HepG2 (cell line): ENCODE measurements at regions not wholly inside any gene's neighbourhood (a gene's known extent, or its start where the extent isn't known, plus 50 kb on each side); places are given as distances from the start of the nearest gene placed in this dataset.

ENCODE experiments used
- ATAC-seq: fragments of 200-7000 bp; cut with Tn5 transposase; 3 replicates; pipeline ENCODE4 v1.9.1; 2020; ENCODE audit warnings: mild to moderate bottlenecking, moderate library complexity
- BruUV-seq: library from RNA; stranded (reverse); fragments of 400-500 nt; replicated peaks from 2 replicates; lab custom pipeline; 2021; lab: Mats Ljungman, UMichigan
- CTCF ChIA-PET: fragments of 300-600 bp; formaldehyde crosslinking; extraction: SDS; loops from one replicate; lab custom pipeline; 2021; ENCODE audit warnings: low total read pairs, inconsistent platforms, low intra/inter-chr PET ratio; lab: Yijun Ruan, JAX
- POLR2A ChIA-PET: fragments of 350-600 bp; sonication (Branson Sonifier 250); formaldehyde crosslinking; loops from one replicate; lab custom pipeline; 2020; ENCODE audit warnings: antibody characterized with exemption, inconsistent platforms; lab: Yijun Ruan, JAX
- DNase-seq: peaks from one replicate; pipeline ENCODE4 v3.0.0-alpha.2; 2015; ENCODE audit warnings: low spot score
- FAIRE-seq: peaks from 3 replicates; lab custom pipeline; 2011; peaks lifted over from hg19 to GRCh38; lab: Jason Lieb, UNC
- H2AFZ ChIP-seq: one replicate; pipeline ENCODE4 v1.6.1; 2011; ENCODE audit warnings: low read length, inconsistent platforms
- H3K27ac ChIP-seq: fragments of 300-600 bp; 3 replicates; pipeline ENCODE4 v1.8.0; 2011; ENCODE audit warnings: mixed run types, mild to moderate bottlenecking, mixed read lengths, low read length, inconsistent platforms; ENCODE audit not compliant: insufficient read depth; ENCODE audit errors: extremely low read length
- H3K27me3 ChIP-seq, 2 experiments: fragments of 200-600 bp in 1 of 2; 2 replicates in 1 of 2; 3 replicates in 1 of 2; pipeline versions ENCODE4 v1.6.0 to v1.8.0; 2011; ENCODE audit warnings: low read length in 2 of 2, mild to moderate bottlenecking in 2 of 2, moderate library complexity in 2 of 2, inconsistent platforms in 1 of 2; ENCODE audit not compliant: insufficient read depth in 2 of 2, control insufficient read depth in 1 of 2
- H3K36me3 ChIP-seq, 2 experiments: fragments of 200-600 bp in 1 of 2; replicated peaks in 1 of 2; 2 replicates in 1 of 2; 3 replicates in 1 of 2; pipeline versions ENCODE4 v1.5.1 to v1.8.0; 2011; ENCODE audit warnings: low read length in 2 of 2, inconsistent platforms in 1 of 2; ENCODE audit not compliant: insufficient read depth in 2 of 2, control insufficient read depth in 1 of 2
- H3K4me1 ChIP-seq: 2 replicates; pipeline ENCODE4 v1.5.1; 2012; ENCODE audit warnings: low read length, inconsistent platforms; ENCODE audit not compliant: insufficient read depth
- H3K4me2 ChIP-seq: 2 replicates; pipeline ENCODE4 v1.6.0; 2011; ENCODE audit warnings: low read depth, low read length, inconsistent platforms
- H3K4me3 ChIP-seq, 3 experiments: fragments of 200-600 bp in 1 of 3; sonication (generic), shearing (Covaris generic) in 1 of 3; replicated peaks in 1 of 3; 2 replicates each; pipeline ENCODE4 v1.5.1; 2011 to 2016; ENCODE audit warnings: low read length in 3 of 3, inconsistent platforms in 2 of 3, low read depth in 2 of 3, mild to moderate bottlenecking in 2 of 3, control low read depth in 1 of 3, mixed read lengths in 1 of 3; ENCODE audit not compliant: insufficient read depth in 1 of 3
- H3K79me2 ChIP-seq: one replicate; pipeline ENCODE4 v1.6.1; 2011; ENCODE audit warnings: low read length, inconsistent platforms; ENCODE audit not compliant: insufficient read depth
- H3K9ac ChIP-seq: 2 replicates; pipeline ENCODE4 v1.6.0; 2011; ENCODE audit warnings: mild to moderate bottlenecking, low read depth, low read length, inconsistent platforms; ENCODE audit not compliant: insufficient read depth
- H3K9me3 ChIP-seq: 2 replicates; pipeline ENCODE4 v1.5.1; 2012; ENCODE audit warnings: mild to moderate bottlenecking, low read length
- H4K20me1 ChIP-seq: 2 replicates; pipeline ENCODE4 v1.6.0; 2011; ENCODE audit warnings: inconsistent platforms, mild to moderate bottlenecking, low read length, moderate library complexity; ENCODE audit not compliant: insufficient read depth
- HNRNPL ChIP-seq: fragments of 200-400 bp; formaldehyde crosslinking; IDR thresholded peaks from 2 replicates; pipeline ENCODE4 v1.6.1; 2017; ENCODE audit warnings: mild to moderate bottlenecking, low read depth, low read length
- HNRNPUL1 ChIP-seq: fragments of 200-400 bp; formaldehyde crosslinking; IDR thresholded peaks from 2 replicates; pipeline ENCODE4 v1.6.1; 2017; ENCODE audit warnings: low read depth, mild to moderate bottlenecking, low read length, moderate library complexity
- MXD4 ChIP-seq: IDR thresholded peaks from 2 replicates; pipeline ENCODE4 v1.6.1; 2016; ENCODE audit warnings: mild to moderate bottlenecking, missing biosample characterization, missing genetic modification reagents
- PHF5A ChIP-seq: IDR thresholded peaks from one replicate; pipeline ENCODE4 v1.6.1; 2018; ENCODE audit warnings: low read depth, missing genetic modification reagents; ENCODE audit not compliant: unreplicated experiment
- TP53 ChIP-seq: sonication (generic); formaldehyde crosslinking; conservative IDR thresholded peaks from 2 replicates; pipeline ENCODE4 v1.4.0; 2020; ENCODE audit warnings: missing genetic modification reagents
- ZFP91 ChIP-seq: sonication (generic); formaldehyde crosslinking; IDR thresholded peaks from 2 replicates; pipeline ENCODE4 v1.9.0; 2022; ENCODE audit warnings: missing genetic modification reagents, mild to moderate bottlenecking, borderline replicate concordance
- ZNF12 ChIP-seq: sonication (generic); formaldehyde crosslinking; IDR thresholded peaks from 2 replicates; pipeline ENCODE4 v1.5.0; 2020; ENCODE audit warnings: missing genetic modification reagents
- WGBS: methylation state at CpG from one replicate; pipeline ENCODE4 v1.1.6; 2017; ENCODE audit warnings: low lambda C conversion rate; 5-methylcytosine and 5-hydroxymethylcytosine counted together
- in situ Hi-C: cut with HindIII; loops from 2 replicates; pipeline ENCODE4 v1.10.0; 2017; ENCODE audit warnings: low pct_unique_long_range_greater_than_20kb; ENCODE audit not compliant: extremely low pct_ligation_motif_present
- intact Hi-C: fragments of 100-400 bp; cut with micrococcal nuclease; formaldehyde crosslinking; loops from one replicate; pipeline ENCODE4 v1.10.0; 2022; ENCODE audit not compliant: unreplicated experiment

GRCh38 chr2:160955578-160955977, 204.7 kb upstream of the TANK start (continued):
- TF ChIP-seq ZFP91 (CRISPR knock-in tag) (no peak), MXD4 (CRISPR knock-in tag) (no peak)

GRCh38 chr2:160956243-160956802, 203.9 kb upstream of the TANK start:
- ATAC-seq (no peak), FAIRE-seq (no peak), DNase-seq (no peak)
- Histone ChIP-seq H3K27ac (no peak overlapping the region), H3K9me3 (no peaks in the 10 kb centered on the region), H3K9ac (no peak overlapping the region), H3K4me2 (no peak overlapping the region), H3K27me3 (peaks cover 0 to 24% of the 10 kb centered on the region in 2 experiments; a peak in 3 of 5 replicates), H4K20me1 (no peaks in the 10 kb centered on the region), H3K79me2 (no peaks in the 10 kb centered on the region), H3K4me3 (no peak overlapping the region), H3K36me3 (no peaks in the 10 kb centered on the region), H3K4me1 (no peaks in the 10 kb centered on the region), H2AFZ (no peak overlapping the region)
- WGBS = 14% methylated on average over 6 of the region's 6 CpGs
- intact Hi-C loops = no loop called here
- CTCF ChIA-PET = no interaction called here
- TF ChIP-seq HNRNPUL1 (no peak), TP53 (CRISPR knock-in tag) (no peak), HNRNPL (no peak), PHF5A (no peak), ZNF12 (CRISPR knock-in tag) (no peak)
- in situ Hi-C loops = loop anchor here (25.0 kb wide), 1 partner anchor 694 kb away; no protein-coding TSS in a partner anchor
- POLR2A ChIA-PET = no interaction called here
- BruUV-seq = no TSS peak
